ENCODE measurements at regions not wholly inside any gene's neighbourhood (a gene's known extent, or its start where the extent isn't known, plus 50 kb on each side); places are given as distances from the start of the nearest gene placed in this dataset.

- DNase-seq (ENCODE audit: extremely low read depth, low read depth): no peak
- TF ChIP-seq CTCF (IDR thresholded peaks at IDR 0.05; ENCODE audit: low read depth, low read length): no peak
Observed at GRCh38 chr14:106844608-106845285, 1318.4 kb downstream of the TMEM121 start.

- no peak for TF ChIP-seq CTCF (IDR thresholded peaks at IDR 0.05; ENCODE audit: low read depth, low read length)
- no peak for DNase-seq (ENCODE audit: extremely low read depth, low read depth)
Observed at GRCh38 chr14:106845286-106846087, 1319.1 kb downstream of the TMEM121 start.

- DNase-seq (ENCODE audit: extremely low read depth, low read depth): no peak
- no peak for TF ChIP-seq CTCF (IDR thresholded peaks at IDR 0.05; ENCODE audit: low read depth, low read length)
Observed at GRCh38 chr14:106846218-106846617, 1319.8 kb downstream of the TMEM121 start.

GRCh38 chr14:106848330-106849121 lies 1322.1 kb downstream of the TMEM121 start:
- TF ChIP-seq CTCF (IDR thresholded peaks at IDR 0.05; ENCODE audit: low read depth, low read length): no peak
- DNase-seq (ENCODE audit: extremely low read depth, low read depth): no peak

- TF ChIP-seq CTCF (IDR thresholded peaks at IDR 0.05; ENCODE audit: low read depth, low read length): no peak
Observed at GRCh38 chr14:106850913-106851825, 1324.8 kb downstream of the TMEM121 start.

GRCh38 chr14:106872611-106873446 lies 1346.4 kb downstream of the TMEM121 start:
- no peak for DNase-seq (ENCODE audit: extremely low read depth, low read depth)
- TF ChIP-seq CTCF (IDR thresholded peaks at IDR 0.05; ENCODE audit: low read depth, low read length): no peak; the same call in 1 of the 2 replicates

More at GRCh38 chr14:106850913-106851825, 1324.8 kb downstream of the TMEM121 start:
- DNase-seq (ENCODE audit: extremely low read depth, low read depth): no peak
